Motor neuron (in vitro differentiated cells): ENCODE measurements at regions not wholly inside any gene's neighbourhood (a gene's known extent, or its start where the extent isn't known, plus 50 kb on each side); places are given as distances from the start of the nearest gene placed in this dataset.
A peak's percentile ranks its signal among the peaks of the same experiment; 100 is the strongest.

Experiments
- ATAC-seq, 8 experiments: fragments of 200-7000 bp; cut with Tn5 transposase; replicated peaks in 6 of 8; 2 replicates each; pipeline ENCODE4 v1.8.0; 2021; ENCODE audit warnings: mild to moderate bottlenecking in 8 of 8, moderate library complexity in 8 of 8
- H3K27ac ChIP-seq, 2 donors: fragments of 250-450 bp; sonication (Bioruptor Pico); 2 replicates each; pipeline ENCODE4 v1.9.0; 2021; ENCODE audit warnings: antibody characterized with exemption in 2 of 2, mild to moderate bottlenecking in 2 of 2, moderate library complexity in 1 of 2
- H3K4me1 ChIP-seq, 2 donors: fragments of 250-450 bp; sonication (Bioruptor Pico); replicated peaks in 1 of 2; 2 replicates each; pipeline ENCODE4 v1.6.1; 2021; ENCODE audit warnings: antibody characterized with exemption in 2 of 2, mild to moderate bottlenecking in 2 of 2, moderate library complexity in 1 of 2
- H3K4me3 ChIP-seq, 5 donors: fragments of 250-450 bp; sonication (Bioruptor Pico); 2 replicates each; pipeline ENCODE4 v1.9.0; 2021; ENCODE audit warnings: antibody characterized with exemption in 5 of 5, mild to moderate bottlenecking in 5 of 5, moderate library complexity in 4 of 5
- WGBS, 10 experiments: fragments of 450-650 bp; shearing (Covaris generic); methylation state at CpG; one replicate each; pipeline ENCODE4 v1.0.0; 2022; 5-methylcytosine and 5-hydroxymethylcytosine counted together
- in situ Hi-C, 9 experiments: fragments of 400-800 bp; cut with MboI; loops; one replicate each; pipeline ENCODE4 v1.15.0; 2021; ENCODE audit warnings: low sequenced_read_pairs in 9 of 9, low pct_unique_long_range_greater_than_20kb in 2 of 9; ENCODE audit not compliant: unreplicated experiment in 9 of 9

DNA sequence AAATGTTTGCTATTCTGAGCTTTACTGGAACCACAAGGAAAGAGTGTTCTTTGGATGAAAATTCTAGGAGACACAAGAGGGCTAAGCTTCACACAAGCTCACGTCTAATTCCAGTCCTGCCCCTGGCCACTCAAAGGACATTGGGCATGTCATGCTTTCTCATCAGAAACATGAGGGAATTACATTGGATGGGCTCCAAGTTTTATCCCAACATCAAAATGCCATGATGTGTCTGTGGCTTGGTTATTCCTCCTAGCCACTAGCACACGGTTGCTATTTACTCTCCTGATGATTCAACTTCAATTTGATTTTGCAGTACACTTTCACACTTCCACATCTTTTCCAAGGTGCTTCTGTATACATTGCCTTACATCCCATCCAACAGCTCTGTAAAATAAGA is 149.6 kb upstream of the FAM9B start:
- H3K27ac ChIP-seq: no peak overlapping the region
- peak in 1 of 8 experiments; percentile 21 for ATAC-seq
- no peak overlapping the region for H3K4me3 ChIP-seq
- 20 to 100% methylated on average over 1 of the region's 2 CpGs; no CpG with 5 or more reads in 8 of the 10 experiments for WGBS, 10 experiments
- in situ Hi-C loops: no loop called here
- H3K4me1 ChIP-seq: no peaks in the 10 kb centered on the region

DNA sequence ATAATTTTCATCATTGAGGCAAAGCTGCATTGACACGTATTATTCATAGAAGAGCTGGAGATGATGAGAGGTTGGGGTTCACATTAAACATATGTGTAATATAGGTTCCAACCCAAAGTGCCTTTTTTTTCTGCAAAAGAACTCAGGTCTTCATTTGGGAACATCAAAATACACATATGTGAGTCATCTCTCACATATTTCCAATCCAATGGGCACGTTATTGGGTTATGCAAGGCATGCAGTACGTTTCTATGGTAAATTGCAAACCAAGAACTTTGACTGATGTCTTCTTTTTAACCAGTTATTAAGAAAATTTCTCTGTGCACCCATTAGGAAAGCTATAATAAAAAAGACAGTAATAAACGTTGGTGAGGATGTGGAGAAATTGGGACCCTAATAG is 150.3 kb upstream of the FAM9B start:
- in situ Hi-C loops: no loop called here
- Histone ChIP-seq H3K4me3 (no peak overlapping the region), H3K27ac (no peak overlapping the region), H3K4me1 (no peaks in the 10 kb centered on the region)
- 13 to 92% (median 40%) methylated on average over 1 to 4 of the region's 4 CpGs; no CpG with 5 or more reads in 5 of the 10 experiments for WGBS, 10 experiments
- ATAC-seq: peak in 1 of 8 experiments; percentile 20

DNA sequence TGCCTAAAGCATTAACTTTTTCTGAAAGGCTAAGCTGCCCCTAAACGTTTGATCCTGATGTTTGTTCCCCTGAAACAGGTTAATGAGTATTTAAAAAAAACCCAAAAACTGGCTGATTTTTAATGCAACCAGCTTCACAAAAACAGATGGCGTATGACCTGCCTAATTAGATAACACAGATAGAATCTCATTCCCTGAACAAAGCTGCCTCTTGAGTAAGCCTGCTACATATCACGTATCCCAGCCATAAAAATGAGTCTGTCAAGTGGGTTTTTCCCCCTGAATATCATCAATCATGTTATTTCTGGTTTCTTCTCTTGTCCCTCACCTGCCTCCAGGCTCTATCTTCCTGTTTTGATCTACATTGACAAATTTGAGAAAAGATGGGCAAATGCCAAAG is 154.2 kb upstream of the FAM9B start:
- in situ Hi-C loops: no loop called here
- 57 to 86% (median 81%) methylated on average over 1 to 3 of the region's 3 CpGs; no CpG with 5 or more reads in 6 of the 10 experiments for WGBS, 10 experiments
- no peaks in the 10 kb centered on the region for H3K4me1 ChIP-seq
- no peak for ATAC-seq
- no peak overlapping the region for H3K27ac ChIP-seq
- H3K4me3 ChIP-seq: no peak overlapping the region

DNA sequence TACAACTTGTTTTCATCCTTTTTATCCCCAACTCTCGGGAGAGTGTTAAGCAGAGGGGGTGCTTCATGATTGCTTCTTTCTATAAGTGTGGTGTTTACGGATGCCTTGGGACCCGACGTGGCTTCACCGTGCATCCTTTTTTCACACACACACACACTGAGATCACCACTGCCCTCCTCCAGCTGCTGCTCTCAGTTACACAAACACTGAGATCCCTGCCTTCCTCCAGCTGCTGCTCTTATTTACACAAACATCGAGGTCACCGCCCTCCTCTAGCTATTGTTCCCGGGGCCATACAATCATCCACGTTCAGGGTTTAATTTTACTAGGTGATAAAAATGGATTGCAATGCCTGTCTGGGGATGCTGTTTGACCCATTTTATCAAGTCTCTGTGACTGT is 155.4 kb upstream of the FAM9B start:
- no peak for ATAC-seq

DNA sequence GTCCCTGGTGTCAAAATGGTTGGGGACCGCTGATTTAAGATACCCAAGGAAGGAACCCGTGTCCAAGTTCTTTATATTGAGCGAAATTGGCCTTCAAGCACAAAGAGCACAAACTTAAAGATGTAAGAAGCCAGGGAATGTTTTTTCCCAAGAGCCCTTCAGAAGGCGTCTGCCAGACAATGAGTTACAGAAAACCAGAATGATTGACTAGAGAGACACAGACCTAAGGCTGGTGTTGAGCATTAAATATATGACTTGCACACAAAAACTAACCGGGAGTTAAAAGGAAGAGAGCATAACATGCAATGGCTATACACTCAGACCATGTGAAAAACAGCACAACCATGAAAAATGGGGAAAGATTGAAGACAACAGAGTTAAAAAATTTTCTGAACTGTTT is 157.5 kb upstream of the FAM9B start:
- in situ Hi-C loops: no loop called here
- Histone ChIP-seq H3K4me1 (no peaks in the 10 kb centered on the region), H3K27ac (no peak overlapping the region), H3K4me3 (no peak overlapping the region)
- no peak for ATAC-seq
- 24 to 100% (median 95%) methylated on average over 1 to 5 of the region's 5 CpGs; no CpG with 5 or more reads in 6 of the 10 experiments for WGBS, 10 experiments

More for the DNA sequence above, 155.4 kb upstream of the FAM9B start:
- in situ Hi-C loops: no loop called here
- 0 to 100% (median 63%) methylated on average over 1 to 8 of the region's 9 CpGs; no CpG with 5 or more reads in 6 of the 10 experiments for WGBS, 10 experiments
- Histone ChIP-seq H3K27ac (no peak overlapping the region), H3K4me1 (no peaks in the 10 kb centered on the region), H3K4me3 (no peak overlapping the region)

DNA sequence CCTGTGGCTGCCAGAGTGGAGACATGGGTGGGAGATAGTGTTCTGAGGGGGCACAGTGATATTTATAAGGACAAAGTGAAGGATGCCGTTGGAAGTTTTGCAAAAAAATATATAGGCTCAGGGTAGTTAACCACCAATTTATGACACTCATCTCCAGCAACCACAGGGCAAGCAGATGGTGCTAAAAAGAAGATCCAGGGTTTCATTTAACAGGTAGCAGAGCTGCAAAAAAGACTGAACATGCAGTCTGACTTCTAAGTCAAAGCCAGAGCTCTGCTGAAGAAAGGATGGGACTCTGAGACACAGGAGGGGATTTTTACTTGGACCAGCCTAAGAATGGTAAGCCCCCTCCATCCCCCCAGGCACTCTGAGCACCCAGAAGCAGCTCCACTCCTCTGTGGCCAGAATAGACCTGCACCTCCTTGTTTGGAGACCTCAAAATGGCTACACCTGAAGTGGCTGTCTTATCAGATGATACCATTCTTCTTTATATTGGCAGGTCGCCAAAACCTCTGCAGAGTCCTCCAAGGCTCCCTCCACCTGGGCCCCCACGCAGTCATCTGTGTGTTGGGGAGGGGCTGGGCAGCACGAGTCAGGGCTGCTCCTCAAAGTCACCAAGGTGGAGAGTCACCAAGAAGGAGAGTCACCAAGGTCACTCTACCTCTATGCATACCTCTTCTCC is 161.4 kb upstream of the FAM9B start:
- no peak overlapping the region for H3K4me3 ChIP-seq
- 57 to 90% (median 89%) methylated on average over 1 to 2 of the region's 4 CpGs; no CpG with 5 or more reads in 7 of the 10 experiments for WGBS, 10 experiments
- in situ Hi-C loops: no loop called here
- no peak for ATAC-seq
- H3K27ac ChIP-seq: no peak overlapping the region
- peaks cover 0 to 4% of the 10 kb centered on the region in 2 donors for H3K4me1 ChIP-seq

DNA sequence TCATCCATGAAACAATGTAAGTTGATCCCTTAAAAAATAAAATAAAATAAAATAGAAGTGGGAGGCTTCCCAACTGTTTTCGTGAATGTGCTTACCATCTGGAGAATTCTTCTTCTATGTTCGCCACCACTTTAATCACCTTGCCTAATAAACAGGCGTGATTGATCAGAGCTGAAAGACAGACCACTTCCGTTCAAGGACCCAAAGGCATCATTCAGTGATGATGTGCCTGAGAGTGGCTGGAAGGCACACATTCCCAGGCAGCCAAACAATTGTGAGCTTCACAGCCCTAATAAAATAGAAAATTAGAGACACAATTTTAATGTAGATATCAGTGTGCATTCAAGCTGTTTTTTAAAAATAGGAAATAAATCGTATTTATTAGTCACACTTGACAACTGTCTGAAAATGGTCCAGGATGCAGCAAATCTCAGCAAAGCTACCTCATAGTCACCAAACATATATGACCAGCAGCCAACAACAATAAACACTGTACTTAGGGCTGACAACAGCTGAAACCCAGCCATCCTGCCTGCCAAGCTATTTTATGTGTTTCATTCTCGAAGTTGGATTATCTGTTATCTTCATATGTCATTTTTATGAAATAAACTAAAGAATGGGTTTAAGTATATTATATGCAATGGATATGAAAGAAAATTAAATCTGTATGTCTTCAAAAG is 163.2 kb upstream of the FAM9B start:
- WGBS, 10 experiments: 33 to 100% (median 85%) methylated on average over 1 to 6 of the region's 6 CpGs; no CpG with 5 or more reads in 4 of the 10 experiments
- Histone ChIP-seq H3K4me3 (no peak overlapping the region), H3K27ac (no peak overlapping the region), H3K4me1 (peaks cover 0 to 4% of the 10 kb centered on the region in 2 donors)
- in situ Hi-C loops: no loop called here
- no peak for ATAC-seq

DNA sequence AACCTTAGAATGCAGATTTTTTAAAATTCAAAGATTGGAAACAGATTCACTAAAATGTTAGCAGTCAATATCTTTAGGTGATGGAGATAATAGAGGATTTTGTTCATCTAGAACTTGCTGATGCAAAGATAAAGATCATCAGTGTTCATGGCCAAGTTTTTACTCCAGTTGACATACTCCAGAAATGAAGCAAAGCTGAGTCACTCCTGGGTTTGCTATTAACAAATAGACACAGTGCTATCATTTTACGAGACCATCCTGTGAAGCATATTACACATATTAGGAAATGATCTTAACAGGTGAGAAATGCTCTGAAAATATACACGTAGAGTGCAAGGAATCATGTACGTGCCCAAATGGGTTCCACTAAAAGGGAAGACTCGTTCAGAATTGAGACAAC is 170.6 kb upstream of the FAM9B start:
- ATAC-seq: no peak
- Histone ChIP-seq H3K27ac (no peak overlapping the region), H3K4me1 (peaks cover 0 to 3% of the 10 kb centered on the region in 2 donors), H3K4me3 (no peak overlapping the region)
- 40 to 100% (median 67%) methylated on average over 1 to 4 of the region's 4 CpGs; no CpG with 5 or more reads in 5 of the 10 experiments for WGBS, 10 experiments
- in situ Hi-C loops: no loop called here

DNA sequence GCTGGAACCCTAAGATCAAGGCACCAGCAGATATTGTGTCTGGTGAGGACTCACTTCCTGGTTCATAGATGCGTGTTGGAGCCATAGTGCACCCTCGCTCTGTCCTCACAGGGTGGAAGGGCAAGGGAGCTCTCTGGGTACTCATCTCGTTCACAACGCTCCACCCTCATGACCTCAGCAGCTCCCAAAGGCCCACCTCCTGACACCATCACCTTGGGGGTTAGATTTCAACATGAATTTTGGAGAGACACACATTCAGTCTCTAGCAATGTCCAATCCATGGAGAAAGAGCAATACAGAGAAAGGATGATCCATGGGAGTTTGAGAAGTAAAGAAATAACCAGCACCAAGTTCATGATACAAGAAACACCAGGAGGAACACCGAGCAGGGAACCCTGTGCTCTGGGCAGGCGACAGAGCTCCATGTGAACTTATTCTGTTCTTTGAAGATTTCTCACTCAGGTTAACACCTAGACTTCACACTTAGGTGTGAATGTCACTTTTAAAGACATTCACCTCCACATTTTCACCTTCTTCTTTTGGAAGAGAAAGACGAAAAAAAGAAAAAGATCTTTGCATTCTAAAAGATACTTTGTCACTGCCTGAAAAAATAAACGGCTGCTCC is 171.8 kb upstream of the FAM9B start:
- in situ Hi-C loops: no loop called here
- no peak for ATAC-seq
- Histone ChIP-seq H3K27ac (no peak overlapping the region), H3K4me1 (peaks cover 0 to 3% of the 10 kb centered on the region in 2 donors), H3K4me3 (no peak overlapping the region)
- 77 to 93% (median 93%) methylated on average over 2 to 5 of the region's 8 CpGs; no CpG with 5 or more reads in 7 of the 10 experiments for WGBS, 10 experiments

DNA sequence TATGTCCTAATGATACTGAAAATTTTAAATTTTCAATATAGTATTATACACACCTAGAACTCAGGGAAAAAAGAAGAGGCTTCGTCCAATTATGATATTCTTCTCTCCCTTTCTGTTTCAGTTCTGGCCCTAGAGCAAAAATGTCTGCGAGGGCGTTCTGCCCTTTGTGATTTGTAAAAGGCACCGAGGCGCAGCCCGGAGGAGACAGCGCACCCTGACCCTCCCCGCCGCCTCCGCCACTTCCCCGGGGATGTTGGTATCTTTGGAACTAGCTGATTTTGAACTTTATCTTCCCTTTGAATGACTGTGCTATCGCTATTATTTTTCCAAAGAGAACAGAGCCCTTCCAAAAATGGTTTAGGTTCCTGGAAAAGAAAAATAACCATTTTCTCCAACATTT is 173.2 kb upstream of the FAM9B start:
- no peak overlapping the region for H3K27ac ChIP-seq
- in situ Hi-C loops: no loop called here
- H3K4me3 ChIP-seq: no peak overlapping the region
- ATAC-seq: peak in 1 of 8 experiments; percentile 82
- H3K4me1 ChIP-seq: peaks cover 0 to 3% of the 10 kb centered on the region in 2 donors
- WGBS, 10 experiments: 7 to 100% (median 41%) methylated on average over 1 to 2 of the region's 12 CpGs; no CpG with 5 or more reads in 6 of the 10 experiments

DNA sequence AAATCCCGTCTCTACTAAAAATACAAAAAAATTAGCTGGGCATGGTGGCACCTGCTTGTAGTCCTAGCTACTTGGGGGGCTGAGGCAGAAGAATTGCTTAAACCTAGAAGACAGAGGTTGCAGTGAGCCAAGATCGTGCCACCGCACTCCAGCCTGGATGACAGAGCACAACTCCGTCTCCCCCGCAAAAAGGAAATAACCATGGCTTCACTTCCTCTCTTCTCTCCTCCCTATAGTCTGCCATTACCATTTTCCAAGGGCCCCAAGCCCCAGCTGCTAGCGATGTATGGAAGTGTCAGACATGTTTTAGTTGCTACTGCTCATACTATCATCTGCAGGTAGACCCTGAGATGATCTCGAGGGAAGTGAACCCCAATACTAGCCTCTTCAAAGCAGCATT is 177.3 kb upstream of the FAM9B start:
- H3K27ac ChIP-seq: no peak overlapping the region
- H3K4me1 ChIP-seq: peaks cover 0 to 3% of the 10 kb centered on the region in 2 donors
- in situ Hi-C loops: no loop called here
- 40 to 100% (median 100%) methylated on average over 1 to 5 of the region's 7 CpGs; no CpG with 5 or more reads in 7 of the 10 experiments for WGBS, 10 experiments
- no peak overlapping the region for H3K4me3 ChIP-seq
- ATAC-seq: no peak

DNA sequence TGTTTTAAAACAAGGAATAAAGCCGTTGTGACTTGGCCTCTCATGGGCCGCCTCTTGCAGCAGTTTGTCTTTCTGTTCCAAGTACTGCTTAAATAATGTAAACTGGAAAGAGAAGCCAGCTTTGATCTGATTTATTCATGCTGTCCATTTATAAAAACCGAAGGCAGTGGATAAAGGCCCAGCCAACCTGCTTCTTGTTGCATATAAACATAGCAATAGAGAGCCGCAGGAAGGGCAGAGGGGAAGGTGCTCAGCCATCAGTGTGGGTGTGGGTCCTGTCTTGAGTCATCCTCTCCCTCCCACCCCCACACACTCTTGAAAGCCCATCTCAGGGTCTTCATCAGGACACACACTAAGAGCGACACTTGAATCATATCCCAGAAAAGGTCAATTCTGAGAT is 187.9 kb upstream of the FAM9B start:
- in situ Hi-C loops: no loop called here
- 17 to 84% (median 38%) methylated on average over 1 to 4 of the region's 5 CpGs; no CpG with 5 or more reads in 4 of the 10 experiments for WGBS, 10 experiments
- Histone ChIP-seq H3K27ac (no peak overlapping the region), H3K4me3 (no peak overlapping the region), H3K4me1 (peaks cover 0 to 6% of the 10 kb centered on the region in 2 donors)
- peak in 3 of 8 experiments; percentile 27 to 76 (median 44) for ATAC-seq

DNA sequence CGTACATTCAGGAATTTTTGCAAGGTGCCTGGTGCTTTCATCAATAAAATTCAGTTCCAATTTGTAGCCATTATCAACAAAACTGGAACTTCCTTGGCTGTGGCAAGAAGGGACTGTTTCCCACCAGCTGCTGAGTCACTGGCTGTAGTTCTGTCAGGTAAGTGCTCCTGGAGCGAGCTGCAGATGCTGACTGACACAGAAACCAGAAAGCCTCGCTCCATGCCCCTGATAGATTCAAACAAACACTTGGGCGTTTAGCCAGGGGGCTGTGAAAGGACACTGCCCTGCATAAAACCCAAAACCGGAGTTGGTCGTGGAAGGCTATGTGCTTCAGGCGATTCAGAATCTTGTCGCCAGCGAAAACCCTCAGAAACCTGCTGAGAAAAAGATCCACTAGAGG is 188.4 kb upstream of the FAM9B start:
- H3K4me1 ChIP-seq: peaks cover 0 to 6% of the 10 kb centered on the region in 2 donors
- WGBS, 10 experiments: 75% methylated on average over 5 of the region's 9 CpGs; no CpG with 5 or more reads in 9 of the 10 experiments
- ATAC-seq: peak in 1 of 8 experiments; percentile 31
- H3K4me3 ChIP-seq: no peak overlapping the region
- no peak overlapping the region for H3K27ac ChIP-seq
- in situ Hi-C loops: no loop called here
